Astrocyte (in vitro differentiated cells and primary cell): ENCODE measurements at regions not wholly inside any gene's neighbourhood (a gene's known extent, or its start where the extent isn't known, plus 50 kb on each side); places are given as distances from the start of the nearest gene placed in this dataset.

Source experiments
- DNase-seq: peaks from one replicate; pipeline ENCODE4 v3.0.0-alpha.2; 2010; ENCODE audit warnings: low read depth
- FAIRE-seq: peaks from 2 replicates; lab custom pipeline; 2011; peaks lifted over from hg19 to GRCh38; lab: Jason Lieb, UNC
- H2AFZ ChIP-seq: 2 replicates; pipeline ENCODE4 v1.6.0; 2012; ENCODE audit warnings: low read depth, low read length, inconsistent platforms
- H3K27ac ChIP-seq: 2 replicates; pipeline ENCODE4 v1.5.1; 2011; ENCODE audit warnings: low read depth, low read length, inconsistent platforms
- H3K27me3 ChIP-seq: 2 replicates; pipeline ENCODE4 v1.6.0; 2011; ENCODE audit warnings: low read length, inconsistent platforms; ENCODE audit not compliant: insufficient read depth
- H3K36me3 ChIP-seq: 2 replicates; pipeline ENCODE4 v1.5.1; 2011; ENCODE audit warnings: low read length, inconsistent platforms; ENCODE audit not compliant: insufficient read depth
- H3K4me1 ChIP-seq: 2 replicates; pipeline ENCODE4 v1.5.1; 2011; ENCODE audit warnings: low read length, inconsistent platforms; ENCODE audit not compliant: insufficient read depth
- H3K4me2 ChIP-seq: 2 replicates; pipeline ENCODE4 v1.6.0; 2012; ENCODE audit warnings: low read length, inconsistent platforms
- H3K4me3 ChIP-seq: 2 replicates; pipeline ENCODE4 v1.5.1; 2011; ENCODE audit warnings: low read depth, mild to moderate bottlenecking, low read length, inconsistent platforms; ENCODE audit not compliant: insufficient read depth
- H3K79me2 ChIP-seq: 2 replicates; pipeline ENCODE4 v1.6.0; 2012; ENCODE audit warnings: mild to moderate bottlenecking, low read length, inconsistent platforms; ENCODE audit not compliant: insufficient read depth
- H3K9ac ChIP-seq: 2 replicates; pipeline ENCODE4 v1.6.0; 2012; ENCODE audit warnings: mild to moderate bottlenecking, low read length, inconsistent platforms
- H3K9me3 ChIP-seq: 2 replicates; pipeline ENCODE4 v1.5.1; 2012; ENCODE audit warnings: low read depth, mild to moderate bottlenecking, low read length, inconsistent platforms; ENCODE audit not compliant: insufficient read depth
- H4K20me1 ChIP-seq: 2 replicates; pipeline ENCODE4 v1.6.0; 2012; ENCODE audit warnings: low read length, inconsistent platforms; ENCODE audit not compliant: insufficient read depth
- H3K27ac Mint-ChIP-seq: one replicate; pipeline ENCODE4 v1.8.0; 2021; ENCODE audit warnings: mild to moderate bottlenecking, mixed read lengths; ENCODE audit not compliant: unreplicated experiment
- H3K27me3 Mint-ChIP-seq: one replicate; pipeline ENCODE4 v1.8.0; 2021; ENCODE audit warnings: low read depth, mixed read lengths; ENCODE audit not compliant: unreplicated experiment
- H3K36me3 Mint-ChIP-seq: one replicate; pipeline ENCODE4 v1.8.0; 2021; ENCODE audit warnings: low read depth, mixed read lengths; ENCODE audit not compliant: unreplicated experiment
- H3K4me1 Mint-ChIP-seq: one replicate; pipeline ENCODE4 v1.8.0; 2021; ENCODE audit warnings: low read depth, mixed read lengths; ENCODE audit not compliant: unreplicated experiment
- H3K4me3 Mint-ChIP-seq: one replicate; pipeline ENCODE4 v1.8.0; 2021; ENCODE audit warnings: mild to moderate bottlenecking, moderate library complexity, mixed read lengths; ENCODE audit not compliant: unreplicated experiment
- H3K9me3 Mint-ChIP-seq: one replicate; pipeline ENCODE4 v1.8.0; 2021; ENCODE audit warnings: mild to moderate bottlenecking, mixed read lengths; ENCODE audit not compliant: unreplicated experiment
- CTCF ChIP-seq: IDR thresholded peaks from 2 replicates; pipeline ENCODE4 v1.5.1; 2011; ENCODE audit warnings: low read depth, mild to moderate bottlenecking, inconsistent platforms, low read length, moderate library complexity; ENCODE audit not compliant: insufficient read depth
- EZH2 ChIP-seq: IDR thresholded peaks from 2 replicates; pipeline ENCODE4 v1.6.1; 2012; ENCODE audit warnings: mild to moderate bottlenecking, low read length, inconsistent platforms; ENCODE audit not compliant: insufficient read depth

- FAIRE-seq (no peak), DNase-seq (no peak)
- no peaks in the 10 kb centered on the region for H3K27me3 Mint-ChIP-seq
- no peak overlapping the region for H3K4me3 ChIP-seq
- H3K4me1 Mint-ChIP-seq = no peaks in the 10 kb centered on the region
- no peaks in the 10 kb centered on the region for H3K36me3 Mint-ChIP-seq
- no peak for TF ChIP-seq CTCF
- no peak for TF ChIP-seq EZH2
- no peak overlapping the region for H3K4me3 Mint-ChIP-seq
- no peak overlapping the region for H3K9ac ChIP-seq
- no peaks in the 10 kb centered on the region for H3K36me3 ChIP-seq
- H3K79me2 ChIP-seq = no peaks in the 10 kb centered on the region
- no peak overlapping the region for H3K27ac ChIP-seq
- H3K9me3 Mint-ChIP-seq = no peaks in the 10 kb centered on the region
- no peaks in the 10 kb centered on the region for H4K20me1 ChIP-seq
- H3K4me1 ChIP-seq = no peaks in the 10 kb centered on the region
- no peak overlapping the region for H3K4me2 ChIP-seq
- no peaks in the 10 kb centered on the region for H3K27me3 ChIP-seq
- no peaks in the 10 kb centered on the region for H3K9me3 ChIP-seq
- H2AFZ ChIP-seq = no peak overlapping the region
- H3K27ac Mint-ChIP-seq = no peak overlapping the region
Observed at GRCh38 chr4:149972407-149972806, 105.8 kb upstream of the DCLK2 start.

- Histone ChIP-seq H3K27ac (no peak overlapping the region), H3K9ac (no peak overlapping the region), H3K4me3 (no peak overlapping the region), H3K27me3 (no peaks in the 10 kb centered on the region), H3K4me2 (no peak overlapping the region), H3K9me3 (no peaks in the 10 kb centered on the region), H3K79me2 (no peaks in the 10 kb centered on the region), H4K20me1 (no peaks in the 10 kb centered on the region), H3K36me3 (no peaks in the 10 kb centered on the region), H3K4me1 (no peaks in the 10 kb centered on the region), H2AFZ (no peak overlapping the region)
- no peaks in the 10 kb centered on the region for H3K4me1 Mint-ChIP-seq
- H3K9me3 Mint-ChIP-seq = no peaks in the 10 kb centered on the region
- DNase-seq (no peak), FAIRE-seq (no peak)
- H3K36me3 Mint-ChIP-seq = no peaks in the 10 kb centered on the region
- no peak overlapping the region for H3K27ac Mint-ChIP-seq
- no peaks in the 10 kb centered on the region for H3K27me3 Mint-ChIP-seq
- no peak overlapping the region for H3K4me3 Mint-ChIP-seq
- TF ChIP-seq CTCF (no peak), EZH2 (no peak)
Observed at GRCh38 chr4:149973181-149973580, 105.1 kb upstream of the DCLK2 start.

- no peaks in the 10 kb centered on the region for H3K4me1 ChIP-seq
- Mint-ChIP-seq H3K27me3 (no peaks in the 10 kb centered on the region), H3K36me3 (no peaks in the 10 kb centered on the region), H3K9me3 (no peaks in the 10 kb centered on the region), H3K27ac (no peak overlapping the region), H3K4me3 (no peak overlapping the region), H3K4me1 (peaks cover 2% of the 10 kb centered on the region)
- no peaks in the 10 kb centered on the region for H3K79me2 ChIP-seq
- no peak for TF ChIP-seq CTCF
- no peak for TF ChIP-seq EZH2
- no peak overlapping the region for H3K4me3 ChIP-seq
- no peak overlapping the region for H3K9ac ChIP-seq
- no peak overlapping the region for H3K27ac ChIP-seq
- FAIRE-seq = no peak
- no peaks in the 10 kb centered on the region for H3K27me3 ChIP-seq
- no peak overlapping the region for H3K4me2 ChIP-seq
- H3K9me3 ChIP-seq = no peaks in the 10 kb centered on the region
- no peak for DNase-seq
- H3K36me3 ChIP-seq = no peaks in the 10 kb centered on the region
- no peak overlapping the region for H2AFZ ChIP-seq
- no peaks in the 10 kb centered on the region for H4K20me1 ChIP-seq
Observed at GRCh38 chr4:149975172-149975571, 103.1 kb upstream of the DCLK2 start.
